ENCODE measurements at regions not wholly inside any gene's neighbourhood (a gene's known extent, or its start where the extent isn't known, plus 50 kb on each side); places are given as distances from the start of the nearest gene placed in this dataset.
"Not testable (repeated sequence)": the region's sequence is repeated elsewhere in the genome, so short reads cannot be mapped to it uniquely, and the experiment has no call there.

DNA sequence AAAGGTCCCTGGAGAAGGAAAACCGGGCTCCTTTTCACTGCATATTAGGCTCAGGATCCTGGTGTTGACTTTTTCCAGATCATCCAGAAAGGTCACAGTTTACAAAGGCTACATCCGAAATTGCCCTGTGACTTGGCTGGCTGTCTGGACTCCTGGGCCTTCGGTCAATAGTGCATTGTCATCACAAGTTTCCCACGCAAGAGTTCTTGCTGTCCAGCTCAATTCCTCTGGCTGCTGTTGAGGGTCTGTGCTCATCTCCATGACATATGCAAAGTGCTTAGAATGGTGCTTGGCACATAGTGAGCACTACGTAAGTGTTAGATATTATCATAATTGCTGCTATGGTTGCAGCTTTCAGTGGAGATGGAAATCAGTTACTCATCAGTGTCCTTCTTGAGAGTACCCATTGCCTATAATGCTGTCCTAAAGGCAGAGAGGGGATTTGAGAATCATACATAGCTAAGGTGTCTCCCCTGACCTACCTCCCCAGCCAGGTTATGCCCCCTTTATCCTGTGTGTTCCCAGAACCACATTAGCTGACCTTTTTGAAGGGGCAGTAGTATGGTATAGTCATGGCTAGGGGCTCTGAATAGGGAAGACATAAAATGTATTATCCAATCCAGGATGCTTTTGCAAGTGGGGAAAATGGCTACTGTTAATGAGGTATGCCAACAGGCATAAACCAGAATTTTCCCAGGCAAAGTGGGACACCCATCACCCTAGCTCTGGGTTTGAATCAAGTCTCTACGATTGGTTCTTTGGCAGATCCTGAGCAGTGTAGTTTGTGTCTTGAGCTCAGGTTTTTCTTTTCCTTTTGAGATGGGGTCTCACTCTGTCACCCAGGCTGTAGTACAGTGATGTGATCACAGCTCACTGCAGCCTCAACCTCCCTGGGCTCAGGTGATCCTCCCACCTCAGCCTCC lies 132.0 kb upstream of the CCND2 start:
- Histone ChIP-seq H4K20me1 (ENCODE audit: control insufficient read depth, insufficient read depth, low read depth, low read length) (no peaks in the 10 kb centered on the region), H3K9me2 (replicated peaks; ENCODE audit: control insufficient read depth, low read length) (no peaks in the 10 kb centered on the region), H3K27ac (ENCODE audit: low read depth, low read length) (no peak overlapping the region), H3K4me2 (ENCODE audit: low read length) (no peak overlapping the region), H3K4me1 (ENCODE audit: control insufficient read depth, low read length) (peaks cover 7% of the 10 kb centered on the region), H3K27me3 (ENCODE audit: control insufficient read depth, low read length) (peaks cover 60% of the 10 kb centered on the region), H3K79me2 (ENCODE audit: control insufficient read depth, low read length) (no peaks in the 10 kb centered on the region), H3F3A (ENCODE audit: control insufficient read depth, insufficient read depth) (no peaks in the 10 kb centered on the region; the same call in 1 of the 2 replicates), H3K9me3 (ENCODE audit: control insufficient read depth, insufficient read depth, low read length) (no peaks in the 10 kb centered on the region), H3K36me3 (ENCODE audit: control insufficient read depth, low read length) (no peaks in the 10 kb centered on the region), H3K4me3 (ENCODE audit: low read length) (no peak overlapping the region)
- TF ChIP-seq, protein P1, sequence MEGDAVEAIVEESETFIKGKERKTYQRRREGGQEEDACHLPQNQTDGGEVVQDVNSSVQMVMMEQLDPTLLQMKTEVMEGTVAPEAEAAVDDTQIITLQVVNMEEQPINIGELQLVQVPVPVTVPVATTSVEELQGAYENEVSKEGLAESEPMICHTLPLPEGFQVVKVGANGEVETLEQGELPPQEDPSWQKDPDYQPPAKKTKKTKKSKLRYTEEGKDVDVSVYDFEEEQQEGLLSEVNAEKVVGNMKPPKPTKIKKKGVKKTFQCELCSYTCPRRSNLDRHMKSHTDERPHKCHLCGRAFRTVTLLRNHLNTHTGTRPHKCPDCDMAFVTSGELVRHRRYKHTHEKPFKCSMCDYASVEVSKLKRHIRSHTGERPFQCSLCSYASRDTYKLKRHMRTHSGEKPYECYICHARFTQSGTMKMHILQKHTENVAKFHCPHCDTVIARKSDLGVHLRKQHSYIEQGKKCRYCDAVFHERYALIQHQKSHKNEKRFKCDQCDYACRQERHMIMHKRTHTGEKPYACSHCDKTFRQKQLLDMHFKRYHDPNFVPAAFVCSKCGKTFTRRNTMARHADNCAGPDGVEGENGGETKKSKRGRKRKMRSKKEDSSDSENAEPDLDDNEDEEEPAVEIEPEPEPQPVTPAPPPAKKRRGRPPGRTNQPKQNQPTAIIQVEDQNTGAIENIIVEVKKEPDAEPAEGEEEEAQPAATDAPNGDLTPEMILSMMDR (IDR thresholded peaks at IDR 0.05; ENCODE audit: low read depth, low read length, poor library complexity, severe bottlenecking): no peak

DNA sequence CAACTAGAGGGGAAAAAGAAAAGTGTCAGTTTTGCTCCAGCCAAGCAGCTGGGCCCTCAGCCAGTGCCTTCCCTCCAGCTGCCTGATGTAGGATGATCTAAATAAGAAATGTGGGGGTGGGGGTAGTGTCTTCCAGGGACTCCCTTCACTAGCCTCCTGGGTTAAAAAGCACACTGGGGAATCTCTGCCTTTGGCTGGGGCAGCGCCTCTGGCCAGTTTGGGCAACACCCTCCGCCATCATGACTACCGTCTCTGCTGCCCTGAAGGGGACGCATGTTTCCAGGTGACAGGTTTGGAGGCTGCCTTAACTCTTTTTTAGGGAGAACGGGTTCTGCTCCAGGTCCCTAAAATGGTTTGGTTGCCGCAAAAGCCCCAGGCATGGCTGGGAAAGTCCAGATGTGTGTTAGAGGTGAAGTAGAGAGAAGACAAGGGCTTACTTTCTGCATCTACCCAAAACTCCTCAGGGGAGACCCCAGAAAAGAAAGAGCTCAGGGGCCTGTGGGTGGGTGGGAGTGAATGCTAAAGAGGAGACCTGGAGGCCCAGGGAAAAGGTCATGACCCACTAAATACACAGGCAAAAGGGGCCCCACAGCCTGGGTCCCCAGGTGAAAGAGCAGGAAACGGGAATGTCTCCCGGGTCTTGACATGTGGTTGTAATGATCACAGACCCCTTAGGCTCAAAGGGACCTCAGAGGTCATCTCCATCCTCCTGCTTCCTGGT lies 132.8 kb upstream of the CCND2 start:
- Histone ChIP-seq H3K27ac (ENCODE audit: low read depth, low read length) (no peak overlapping the region), H3K4me1 (ENCODE audit: control insufficient read depth, low read length) (peaks cover 6% of the 10 kb centered on the region), H3K27me3 (ENCODE audit: control insufficient read depth, low read length) (peaks cover 60% of the 10 kb centered on the region), H3K9me2 (replicated peaks; ENCODE audit: control insufficient read depth, low read length) (no peaks in the 10 kb centered on the region), H3K9me3 (ENCODE audit: control insufficient read depth, insufficient read depth, low read length) (no peaks in the 10 kb centered on the region), H3K4me3 (ENCODE audit: low read length) (no peak overlapping the region), H4K20me1 (ENCODE audit: control insufficient read depth, insufficient read depth, low read depth, low read length) (no peaks in the 10 kb centered on the region), H3F3A (ENCODE audit: control insufficient read depth, insufficient read depth) (no peaks in the 10 kb centered on the region; the same call in 1 of the 2 replicates), H3K79me2 (ENCODE audit: control insufficient read depth, low read length) (no peaks in the 10 kb centered on the region), H3K4me2 (ENCODE audit: low read length) (no peak overlapping the region), H3K36me3 (ENCODE audit: control insufficient read depth, low read length) (no peaks in the 10 kb centered on the region)
- TF ChIP-seq EZH2phosphoT487 (IDR thresholded peaks at IDR 0.05; ENCODE audit: borderline replicate concordance, low read length): no peak
- TF ChIP-seq, protein P1 (IDR thresholded peaks at IDR 0.05; ENCODE audit: low read depth, low read length, poor library complexity, severe bottlenecking): no peak

DNA sequence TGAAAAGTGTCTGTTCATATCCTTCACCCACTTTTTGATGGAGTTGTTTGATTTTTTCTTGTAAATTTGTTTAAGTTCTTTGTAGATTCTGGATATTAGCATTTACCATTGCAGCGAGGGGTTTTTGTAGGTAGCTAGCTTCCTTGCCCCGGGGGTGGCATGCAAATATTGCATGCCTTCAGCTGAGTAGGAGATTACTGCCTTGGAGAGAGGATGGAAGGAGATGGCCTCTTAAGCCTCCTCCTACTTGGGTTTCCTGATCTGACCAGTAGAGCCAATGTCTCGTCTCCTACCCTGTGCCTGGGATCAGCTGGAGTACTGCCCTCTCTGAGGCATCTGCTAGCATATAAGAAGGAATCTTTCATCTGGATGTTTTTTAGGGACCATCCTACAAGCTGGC lies 134.4 kb upstream of the CCND2 start:
- Histone ChIP-seq H3K4me1 (ENCODE audit: control insufficient read depth, low read length) (peaks cover 6% of the 10 kb centered on the region), H3K9me2 (replicated peaks; ENCODE audit: control insufficient read depth, low read length) (no peaks in the 10 kb centered on the region), H3F3A (ENCODE audit: control insufficient read depth, insufficient read depth) (no peaks in the 10 kb centered on the region; the same call in 1 of the 2 replicates), H3K27ac (ENCODE audit: low read depth, low read length) (no peak overlapping the region), H3K4me3 (ENCODE audit: low read length) (no peak overlapping the region), H3K79me2 (ENCODE audit: control insufficient read depth, low read length) (no peaks in the 10 kb centered on the region), H3K36me3 (ENCODE audit: control insufficient read depth, low read length) (no peaks in the 10 kb centered on the region), H3K4me2 (ENCODE audit: low read length) (no peak overlapping the region), H3K27me3 (ENCODE audit: control insufficient read depth, low read length) (peaks cover 50% of the 10 kb centered on the region), H4K20me1 (ENCODE audit: control insufficient read depth, insufficient read depth, low read depth, low read length) (no peaks in the 10 kb centered on the region), H3K9me3 (ENCODE audit: control insufficient read depth, insufficient read depth, low read length) (no peaks in the 10 kb centered on the region)
- TF ChIP-seq EZH2phosphoT487 (IDR thresholded peaks at IDR 0.05; ENCODE audit: borderline replicate concordance, low read length): no peak
- TF ChIP-seq, protein P1 (IDR thresholded peaks at IDR 0.05; ENCODE audit: low read depth, low read length, poor library complexity, severe bottlenecking): no peak

DNA sequence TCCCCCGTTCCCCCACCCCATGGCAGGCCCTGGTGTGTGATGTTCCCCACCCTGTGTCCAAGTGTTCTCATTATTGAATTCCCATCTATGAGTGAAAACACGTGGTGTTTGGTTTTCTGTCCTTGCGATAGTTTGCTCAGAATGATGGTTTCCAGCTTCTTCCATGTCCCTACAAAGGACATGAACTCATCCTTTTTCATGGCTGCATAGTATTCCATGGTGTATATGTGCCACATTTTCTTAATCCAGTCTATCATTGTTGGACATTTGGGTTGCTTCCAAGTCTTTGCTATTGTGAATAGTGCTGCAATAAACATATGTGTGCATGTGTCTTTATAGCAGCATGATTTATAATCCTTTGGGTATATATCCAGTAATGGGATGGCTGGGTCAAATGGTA lies 135.0 kb upstream of the CCND2 start:
- not testable (repeated sequence) for H3K9me3 ChIP-seq (ENCODE audit: control insufficient read depth, insufficient read depth, low read length); H3K9me2 ChIP-seq (replicated peaks; ENCODE audit: control insufficient read depth, low read length); H3K27ac ChIP-seq (ENCODE audit: low read depth, low read length); H3K4me2 ChIP-seq (ENCODE audit: low read length); H3K36me3 ChIP-seq (ENCODE audit: control insufficient read depth, low read length); H3F3A ChIP-seq (ENCODE audit: control insufficient read depth, insufficient read depth); H3K4me1 ChIP-seq (ENCODE audit: control insufficient read depth, low read length); H3K79me2 ChIP-seq (ENCODE audit: control insufficient read depth, low read length); H4K20me1 ChIP-seq (ENCODE audit: control insufficient read depth, insufficient read depth, low read depth, low read length); H3K4me3 ChIP-seq (ENCODE audit: low read length)
- peaks cover 47% of the 10 kb centered on the region for H3K27me3 ChIP-seq (ENCODE audit: control insufficient read depth, low read length)

All from DOHH2 (cell line).